OCI-LY7 (cell line): ENCODE measurements at regions not wholly inside any gene's neighbourhood (a gene's known extent, or its start where the extent isn't known, plus 50 kb on each side); places are given as distances from the start of the nearest gene placed in this dataset.

Source experiments
- EZH2phosphoT487 ChIP-seq: fragments of 200-600 bp; sonication (generic); IDR thresholded peaks from 2 replicates; pipeline ENCODE4 v1.6.1; 2018; ENCODE audit warnings: low read depth, borderline replicate concordance, mild to moderate bottlenecking, mixed run types, antibody characterized with exemption, low read length, moderate library complexity, mixed read lengths
- TF ChIP-seq, protein P1 (sequence below): fragments of 200-600 bp; sonication (generic); conservative IDR thresholded peaks from 2 replicates; pipeline ENCODE4 v1.5.1; 2014; ENCODE audit warnings: mild to moderate bottlenecking, antibody characterized with exemption, low read length, moderate library complexity, mixed read lengths

DNA sequence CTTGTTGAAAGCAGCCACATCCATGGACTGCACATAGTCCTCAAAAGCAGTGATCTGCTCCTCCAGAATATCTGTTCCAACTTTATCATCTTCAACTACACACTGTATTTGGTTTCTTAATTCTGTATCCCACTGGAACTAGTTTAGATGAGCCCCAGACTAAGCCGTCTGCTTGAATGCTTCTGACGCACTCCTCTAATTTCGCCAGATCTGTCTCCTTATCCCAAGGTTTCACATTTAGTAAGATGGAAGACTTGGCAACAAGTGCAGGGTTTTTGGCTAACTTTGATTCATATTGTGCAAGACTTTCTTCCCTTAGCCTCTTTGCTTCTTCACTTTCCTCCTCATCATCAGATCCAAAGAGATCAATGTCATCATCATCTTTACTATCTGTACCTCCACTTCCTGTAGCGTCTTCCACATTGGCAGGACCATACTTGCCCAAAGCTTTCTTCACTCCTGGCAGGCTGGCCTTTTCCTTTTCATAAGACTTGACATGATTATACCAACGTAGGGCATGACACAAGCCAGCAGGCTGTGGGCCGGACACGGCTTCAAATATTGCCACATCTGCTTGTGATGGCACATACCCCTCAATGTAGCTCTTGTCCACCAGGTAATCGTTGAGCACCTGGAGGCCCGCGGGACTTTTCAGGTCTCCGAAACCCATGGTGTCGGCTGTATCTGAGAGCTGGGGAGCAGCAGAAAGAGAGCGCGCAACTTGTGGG is 56.2 kb upstream of the PIK3R1 start:
- TF ChIP-seq, protein P1, sequence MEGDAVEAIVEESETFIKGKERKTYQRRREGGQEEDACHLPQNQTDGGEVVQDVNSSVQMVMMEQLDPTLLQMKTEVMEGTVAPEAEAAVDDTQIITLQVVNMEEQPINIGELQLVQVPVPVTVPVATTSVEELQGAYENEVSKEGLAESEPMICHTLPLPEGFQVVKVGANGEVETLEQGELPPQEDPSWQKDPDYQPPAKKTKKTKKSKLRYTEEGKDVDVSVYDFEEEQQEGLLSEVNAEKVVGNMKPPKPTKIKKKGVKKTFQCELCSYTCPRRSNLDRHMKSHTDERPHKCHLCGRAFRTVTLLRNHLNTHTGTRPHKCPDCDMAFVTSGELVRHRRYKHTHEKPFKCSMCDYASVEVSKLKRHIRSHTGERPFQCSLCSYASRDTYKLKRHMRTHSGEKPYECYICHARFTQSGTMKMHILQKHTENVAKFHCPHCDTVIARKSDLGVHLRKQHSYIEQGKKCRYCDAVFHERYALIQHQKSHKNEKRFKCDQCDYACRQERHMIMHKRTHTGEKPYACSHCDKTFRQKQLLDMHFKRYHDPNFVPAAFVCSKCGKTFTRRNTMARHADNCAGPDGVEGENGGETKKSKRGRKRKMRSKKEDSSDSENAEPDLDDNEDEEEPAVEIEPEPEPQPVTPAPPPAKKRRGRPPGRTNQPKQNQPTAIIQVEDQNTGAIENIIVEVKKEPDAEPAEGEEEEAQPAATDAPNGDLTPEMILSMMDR = no peak
- no peak for TF ChIP-seq EZH2phosphoT487
